ENCODE measurements at regions not wholly inside any gene's neighbourhood (a gene's known extent, or its start where the extent isn't known, plus 50 kb on each side); places are given as distances from the start of the nearest gene placed in this dataset.

GRCh38 chr20:51119914-51120313 is 97.0 kb upstream of the KCNG1 start:
- no peak for TF ChIP-seq CTCF (conservative IDR thresholded peaks at IDR 0.05; ENCODE audit: low read depth, low read length)
- TF ChIP-seq EZH2 (IDR thresholded peaks at IDR 0.05; ENCODE audit: low read length, unreplicated experiment) = no peak

All from PC-3 (cell line).